Stimulated activated naive CD8-positive, alpha-beta T cell treated with anti-CD3 and anti-CD28 coated beads, Interleukin-15, amount 100 ng/mL, for 72 hours (primary cell): ENCODE measurements at regions not wholly inside any gene's neighbourhood (a gene's known extent, or its start where the extent isn't known, plus 50 kb on each side); places are given as distances from the start of the nearest gene placed in this dataset.

ENCODE experiments used
- ATAC-seq: fragments of 150-1000 bp; cut with Tn5 transposase; 2 replicates; pipeline ENCODE4 v1.10.0; 2021; ENCODE audit warnings: mild to moderate bottlenecking, moderate library complexity
- DNase-seq, 2 donors: peaks; one replicate each; pipeline ENCODE4 v3.0.0; 2021 to 2022
- H3K27ac Mint-ChIP-seq, 2 donors: one replicate each; pipeline ENCODE4 v1.8.0; 2022; ENCODE audit warnings: mild to moderate bottlenecking in 2 of 2, mixed read lengths in 2 of 2, moderate library complexity in 2 of 2
- H3K27me3 Mint-ChIP-seq: one replicate; pipeline ENCODE4 v1.8.0; 2022; ENCODE audit warnings: mixed read lengths
- H3K4me1 Mint-ChIP-seq: one replicate; pipeline ENCODE4 v1.8.0; 2022; ENCODE audit warnings: mild to moderate bottlenecking, mixed read lengths
- H3K4me3 Mint-ChIP-seq, 2 donors: one replicate each; pipeline ENCODE4 v1.8.0; 2022; ENCODE audit warnings: mild to moderate bottlenecking in 2 of 2, mixed read lengths in 2 of 2, moderate library complexity in 1 of 2
- H3K9me3 Mint-ChIP-seq, 2 donors: one replicate each; pipeline ENCODE4 v1.8.0; 2022; ENCODE audit warnings: mixed read lengths in 2 of 2

GRCh38 chr5:39475159-39475571 lies 50.4 kb upstream of the DAB2 start:
- ATAC-seq (no peak), DNase-seq (no peak)
- H3K9me3 Mint-ChIP-seq = no peaks in the 10 kb centered on the region
- H3K27me3 Mint-ChIP-seq = peaks cover 8% of the 10 kb centered on the region
- H3K4me3 Mint-ChIP-seq = no peak overlapping the region
- H3K27ac Mint-ChIP-seq = no peak overlapping the region
- no peaks in the 10 kb centered on the region for H3K4me1 Mint-ChIP-seq
